B cell (primary cell): ENCODE measurements at regions not wholly inside any gene's neighbourhood (a gene's known extent, or its start where the extent isn't known, plus 50 kb on each side); places are given as distances from the start of the nearest gene placed in this dataset.

Experiments used
- ATAC-seq: fragments of 200-7000 bp; cut with Tn5 transposase; one replicate; pipeline ENCODE4 v1.10.0; 2021; ENCODE audit warnings: low read depth, mild to moderate bottlenecking, moderate number of reproducible peaks, moderate library complexity
- CTCF ChIA-PET: fragments of 350-600 bp; sonication (Branson Sonifier 250); formaldehyde crosslinking; loops from one replicate; lab custom pipeline; 2021; ENCODE audit warnings: antibody characterized with exemption, inconsistent platforms; lab: Charles Lee
- POLR2A ChIA-PET: fragments of 350-600 bp; sonication (Branson Sonifier 250); formaldehyde crosslinking; loops from one replicate; lab custom pipeline; 2021; ENCODE audit warnings: antibody characterized with exemption; lab: Charles Lee
- DNase-seq: peaks from one replicate; pipeline ENCODE4 v3.0.0; 2013
- H2AFZ ChIP-seq: 2 replicates; pipeline ENCODE4 v1.6.1; 2012; ENCODE audit warnings: mild to moderate bottlenecking, low read depth, low read length; ENCODE audit not compliant: insufficient read depth, poor library complexity, severe bottlenecking
- H3K27ac ChIP-seq, 2 donors: 1 replicate in 1 of 2; 2 replicates in 1 of 2; pipeline ENCODE4 v1.5.1; 2012 to 2013; ENCODE audit warnings: low read length in 2 of 2, mild to moderate bottlenecking in 2 of 2, moderate library complexity in 1 of 2
- H3K27me3 ChIP-seq, 4 experiments: fragments of 200-600 bp in 1 of 4; sonication (generic) in 1 of 4; replicated peaks in 1 of 4; 1 replicate in 2 of 4; 2 replicates in 2 of 4; pipeline versions ENCODE4 v1.6.1 to v1.7.0; 2013 to 2016; ENCODE audit warnings: low read length in 3 of 4, mild to moderate bottlenecking in 2 of 4, mixed read lengths in 1 of 4, moderate library complexity in 1 of 4; ENCODE audit not compliant: insufficient read depth in 4 of 4, control insufficient read depth in 3 of 4; ENCODE audit errors: control extremely low read depth in 1 of 4
- H3K36me3 ChIP-seq, 2 experiments: replicated peaks in 1 of 2; 1 replicate in 1 of 2; 2 replicates in 1 of 2; pipeline versions ENCODE4 v1.6.1 to v1.7.1; 2013; ENCODE audit warnings: low read length in 1 of 2; ENCODE audit not compliant: insufficient read depth in 2 of 2, control insufficient read depth in 1 of 2; ENCODE audit errors: control extremely low read depth in 1 of 2, extremely low read depth in 1 of 2
- H3K4me1 ChIP-seq, 2 donors: fragments of 200-600 bp in 1 of 2; sonication (generic) in 1 of 2; 1 replicate in 1 of 2; 2 replicates in 1 of 2; pipeline versions ENCODE4 v1.5.1 to v1.6.1; 2013 to 2017; ENCODE audit warnings: low read length in 2 of 2; ENCODE audit not compliant: control insufficient read depth in 2 of 2, insufficient read depth in 2 of 2
- H3K4me2 ChIP-seq: replicated peaks from 2 replicates; pipeline ENCODE3; 2012; ENCODE audit warnings: mild to moderate bottlenecking, low read depth, low read length; ENCODE audit not compliant: poor library complexity, severe bottlenecking
- H3K4me3 ChIP-seq, 5 experiments: fragments of 200-600 bp in 1 of 5; sonication (generic) in 1 of 5; 1 replicate in 3 of 5; 2 replicates in 2 of 5; pipeline versions ENCODE4 v1.5.1 to v1.7.0; 2011 to 2016; ENCODE audit warnings: low read length in 4 of 5, mild to moderate bottlenecking in 4 of 5, low read depth in 2 of 5, control low read depth in 1 of 5, moderate library complexity in 1 of 5; ENCODE audit not compliant: insufficient read depth in 1 of 5; ENCODE audit errors: control extremely low read depth in 1 of 5, extremely low read depth in 1 of 5
- H3K79me2 ChIP-seq: fragments of 200-600 bp; sonication (generic); one replicate; pipeline ENCODE4 v1.6.0; 2016; ENCODE audit warnings: low read length; ENCODE audit not compliant: control insufficient read depth, insufficient read depth
- H3K9ac ChIP-seq: fragments of 200-600 bp; sonication (generic); 2 replicates; pipeline ENCODE4 v1.6.1; 2017; ENCODE audit warnings: mild to moderate bottlenecking, low read length, moderate library complexity
- H3K9me3 ChIP-seq, 3 donors: one replicate each; pipeline versions ENCODE4 v1.6.1 to v1.7.1; 2013; ENCODE audit warnings: low read length in 2 of 3; ENCODE audit not compliant: control insufficient read depth in 2 of 3, insufficient read depth in 1 of 3; ENCODE audit errors: control extremely low read depth in 1 of 3
- H4K20me1 ChIP-seq: 2 replicates; pipeline ENCODE4 v1.6.0; 2012; ENCODE audit warnings: mild to moderate bottlenecking, low read length; ENCODE audit not compliant: insufficient read depth, control insufficient read depth, poor library complexity, severe bottlenecking
- H3K27ac Mint-ChIP-seq: one replicate; pipeline ENCODE4 v1.8.0; 2021; ENCODE audit warnings: mixed read lengths
- H3K27me3 Mint-ChIP-seq: one replicate; pipeline ENCODE4 v1.8.0; 2021; ENCODE audit warnings: mixed read lengths
- H3K4me1 Mint-ChIP-seq: one replicate; pipeline ENCODE4 v1.8.0; 2021; ENCODE audit warnings: mixed read lengths
- H3K4me3 Mint-ChIP-seq: one replicate; pipeline ENCODE4 v1.8.0; 2021; ENCODE audit warnings: mixed read lengths
- H3K9me3 Mint-ChIP-seq: one replicate; pipeline ENCODE4 v1.8.0; 2022; ENCODE audit warnings: mixed read lengths; ENCODE audit not compliant: insufficient read depth
- EZH2 ChIP-seq: IDR thresholded peaks from 2 replicates; pipeline ENCODE4 v1.6.1; 2012; ENCODE audit warnings: borderline replicate concordance, low read depth, mild to moderate bottlenecking, moderate library complexity, low read length; ENCODE audit not compliant: insufficient read depth, poor library complexity, severe bottlenecking
- WGBS: methylation state at CpG from one replicate; pipeline ENCODE4 v1.1.5; 2013; ENCODE audit warnings: missing lambda C conversion rate; ENCODE audit not compliant: insufficient coverage; 5-methylcytosine and 5-hydroxymethylcytosine counted together
- intact Hi-C: fragments of 100-400 bp; cut with micrococcal nuclease; formaldehyde crosslinking; loops from one replicate; pipeline ENCODE4 v1.10.0; 2022
- TF ChIP-seq, protein P1 (sequence below): fragments of 200-600 bp; IDR thresholded peaks from one replicate; pipeline ENCODE4 v1.8.0; 2022; ENCODE audit warnings: antibody characterized with exemption, mild to moderate bottlenecking

DNA sequence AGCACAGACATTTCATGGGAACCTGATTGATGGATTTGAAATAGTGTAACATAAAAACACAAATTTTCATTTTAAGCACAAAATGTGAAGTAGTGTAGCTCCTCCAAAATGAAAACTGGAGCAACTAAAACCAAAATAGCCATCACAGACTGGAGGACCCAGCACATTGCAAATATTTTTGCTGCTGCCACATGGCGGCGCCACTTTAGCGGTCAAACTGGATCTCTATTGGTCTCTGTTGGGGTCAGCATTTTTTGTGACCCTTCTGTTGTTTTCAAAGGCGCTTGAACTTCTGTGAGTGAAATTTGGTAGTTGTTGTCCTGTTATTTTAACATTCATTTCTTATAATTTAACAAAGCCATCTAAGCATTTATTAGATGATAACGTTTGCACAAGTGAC lies 259.9 kb downstream of the IL20RB start:
- no peak overlapping the region for H3K27ac ChIP-seq
- H3K4me1 ChIP-seq = no peaks in the 10 kb centered on the region
- H3K36me3 ChIP-seq = no peaks in the 10 kb centered on the region
- H3K9ac ChIP-seq = no peak overlapping the region
- no peak overlapping the region for H2AFZ ChIP-seq
- H3K4me3 ChIP-seq = no peak overlapping the region
- Mint-ChIP-seq H3K27me3 (no peaks in the 10 kb centered on the region), H3K9me3 (peaks cover 4% of the 10 kb centered on the region), H3K27ac (no peak overlapping the region), H3K4me3 (no peak overlapping the region), H3K4me1 (no peaks in the 10 kb centered on the region)
- no peak overlapping the region for H3K4me2 ChIP-seq
- intact Hi-C loops = no loop called here
- H3K27me3 ChIP-seq = no peaks in the 10 kb centered on the region
- POLR2A ChIA-PET = no interaction called here
- H3K79me2 ChIP-seq = no peaks in the 10 kb centered on the region
- CTCF ChIA-PET = no interaction called here
- ATAC-seq (no peak), DNase-seq (no peak)
- TF ChIP-seq, protein P1, sequence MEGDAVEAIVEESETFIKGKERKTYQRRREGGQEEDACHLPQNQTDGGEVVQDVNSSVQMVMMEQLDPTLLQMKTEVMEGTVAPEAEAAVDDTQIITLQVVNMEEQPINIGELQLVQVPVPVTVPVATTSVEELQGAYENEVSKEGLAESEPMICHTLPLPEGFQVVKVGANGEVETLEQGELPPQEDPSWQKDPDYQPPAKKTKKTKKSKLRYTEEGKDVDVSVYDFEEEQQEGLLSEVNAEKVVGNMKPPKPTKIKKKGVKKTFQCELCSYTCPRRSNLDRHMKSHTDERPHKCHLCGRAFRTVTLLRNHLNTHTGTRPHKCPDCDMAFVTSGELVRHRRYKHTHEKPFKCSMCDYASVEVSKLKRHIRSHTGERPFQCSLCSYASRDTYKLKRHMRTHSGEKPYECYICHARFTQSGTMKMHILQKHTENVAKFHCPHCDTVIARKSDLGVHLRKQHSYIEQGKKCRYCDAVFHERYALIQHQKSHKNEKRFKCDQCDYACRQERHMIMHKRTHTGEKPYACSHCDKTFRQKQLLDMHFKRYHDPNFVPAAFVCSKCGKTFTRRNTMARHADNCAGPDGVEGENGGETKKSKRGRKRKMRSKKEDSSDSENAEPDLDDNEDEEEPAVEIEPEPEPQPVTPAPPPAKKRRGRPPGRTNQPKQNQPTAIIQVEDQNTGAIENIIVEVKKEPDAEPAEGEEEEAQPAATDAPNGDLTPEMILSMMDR = no peak
- TF ChIP-seq EZH2 = no peak
- H4K20me1 ChIP-seq = no peaks in the 10 kb centered on the region
- H3K9me3 ChIP-seq = no peaks in the 10 kb centered on the region
- no CpG with 5 or more reads among the region's 5 CpGs for WGBS

- Mint-ChIP-seq H3K27ac (no peak overlapping the region), H3K4me1 (no peaks in the 10 kb centered on the region), H3K4me3 (no peak overlapping the region), H3K9me3 (peaks cover 4% of the 10 kb centered on the region), H3K27me3 (no peaks in the 10 kb centered on the region)
- CTCF ChIA-PET = no interaction called here
- H3K79me2 ChIP-seq = no peaks in the 10 kb centered on the region
- POLR2A ChIA-PET = no interaction called here
- no peaks in the 10 kb centered on the region for H3K27me3 ChIP-seq
- H3K9ac ChIP-seq = no peak overlapping the region
- H3K9me3 ChIP-seq = no peaks in the 10 kb centered on the region
- WGBS = 20% methylated on average over 1 of the region's 1 CpG
- no peak overlapping the region for H2AFZ ChIP-seq
- H3K4me3 ChIP-seq = no peak overlapping the region
- intact Hi-C loops = no loop called here
- H3K4me2 ChIP-seq = no peak overlapping the region
- H3K36me3 ChIP-seq = no peaks in the 10 kb centered on the region
- ATAC-seq (no peak), DNase-seq (no peak)
- TF ChIP-seq, protein P1 = no peak
- TF ChIP-seq EZH2 = no peak
- no peak overlapping the region for H3K27ac ChIP-seq
- H4K20me1 ChIP-seq = no peaks in the 10 kb centered on the region
- H3K4me1 ChIP-seq = no peaks in the 10 kb centered on the region
Observed at GRCh38 chr3:137219801-137220445, 262.1 kb downstream of the IL20RB start.
